Stomach (tissue), 8 donors: ENCODE measurements at regions not wholly inside any gene's neighbourhood (a gene's known extent, or its start where the extent isn't known, plus 50 kb on each side); places are given as distances from the start of the nearest gene placed in this dataset.

Experiments
- DNase-seq, 2 donors: peaks; one replicate each; pipeline versions ENCODE4 v3.0.0 to v3.0.0-alpha.2; 2013 to 2019
- H3K27ac ChIP-seq, 5 donors: fragments of 200-600 bp in 4 of 5; sonication (generic) in 4 of 5; one replicate each; pipeline ENCODE4 v1.5.1; 2013 to 2019; ENCODE audit warnings: mild to moderate bottlenecking in 1 of 5, moderate library complexity in 1 of 5
- H3K27me3 ChIP-seq, 3 donors: fragments of 200-600 bp; sonication (generic); one replicate each; pipeline ENCODE4 v1.5.1; 2017 to 2019; ENCODE audit warnings: mixed run types in 1 of 3
- H3K36me3 ChIP-seq, 4 donors: fragments of 200-600 bp; sonication (generic); 1 replicate in 3 of 4; 2 replicates in 1 of 4; pipeline ENCODE4 v1.5.1; 2016 to 2019
- H3K4me1 ChIP-seq, 4 donors: fragments of 200-600 bp; sonication (generic); one replicate each; pipeline ENCODE4 v1.5.1; 2016 to 2019
- H3K4me3 ChIP-seq, 4 donors: fragments of 200-600 bp; sonication (generic) in 3 of 4; one replicate each; pipeline ENCODE4 v1.5.1; 2016 to 2019; ENCODE audit warnings: mild to moderate bottlenecking in 1 of 4
- H3K9me3 ChIP-seq, 4 donors: fragments of 200-600 bp; sonication (generic); one replicate each; pipeline ENCODE4 v1.5.1; 2016 to 2019
- EP300 ChIP-seq: sonication (generic); formaldehyde crosslinking; IDR thresholded peaks from one replicate; pipeline ENCODE4 v1.6.1; 2017; ENCODE audit warnings: antibody characterized with exemption
- POLR2A ChIP-seq, 4 donors: fragments of 450-650 bp; IDR thresholded peaks; one replicate each; pipeline ENCODE4 v1.6.1; 2016; ENCODE audit warnings: antibody characterized with exemption in 4 of 4, control low read depth in 2 of 4, mild to moderate bottlenecking in 1 of 4, moderate library complexity in 1 of 4
- POLR2AphosphoS5 ChIP-seq, 3 donors: sonication (generic); formaldehyde crosslinking; IDR thresholded peaks; one replicate each; pipeline ENCODE4 v1.6.1; 2016; ENCODE audit warnings: antibody characterized with exemption in 3 of 3
- WGBS, 5 donors: extraction: QIAGEN DNeasy Blood & Tissue Kit in 3 of 5; methylation state at CpG; one replicate each; pipeline versions ENCODE4 v1.1.5 to v1.1.7; 2013 to 2018; 5-methylcytosine and 5-hydroxymethylcytosine counted together
- intact Hi-C: fragments of 100-400 bp; cut with DNase I; formaldehyde crosslinking; loops from one replicate; pipeline ENCODE4 v1.15.1; 2023; ENCODE audit warnings: low total_unique reads
- TF ChIP-seq, protein P1 (sequence below), 7 experiments: fragments of 450-650 bp in 4 of 7; fragments of 200-600 bp in 3 of 7; sonication (generic) in 3 of 7; IDR thresholded peaks; one replicate each; pipeline ENCODE4 v1.5.1; 2016 to 2019; ENCODE audit warnings: antibody characterized with exemption in 7 of 7, control low read depth in 2 of 7, mild to moderate bottlenecking in 1 of 7
- donor health status: healthy with polysubstance abuse.
- donor health status: Bipolar disorder and iron deficiency.
- donor health status: healthy.

- WGBS, 5 donors = 79 to 92% (median 83%) methylated on average over 2 of the region's 2 CpGs
- Histone ChIP-seq H3K9me3 (peaks cover 0 to 36% (median 19%) of the 10 kb centered on the region in 4 donors), H3K36me3 (no peaks in the 10 kb centered on the region), H3K4me3 (no peak overlapping the region), H3K27ac (no peak overlapping the region), H3K4me1 (no peaks in the 10 kb centered on the region), H3K27me3 (no peaks in the 10 kb centered on the region)
- no peak for DNase-seq
- TF ChIP-seq EP300 = no peak
- TF ChIP-seq POLR2A (IDR thresholded peaks at IDR 0.05) = no peak
- no peak for TF ChIP-seq POLR2AphosphoS5 (IDR thresholded peaks at IDR 0.05)
- TF ChIP-seq, protein P1, sequence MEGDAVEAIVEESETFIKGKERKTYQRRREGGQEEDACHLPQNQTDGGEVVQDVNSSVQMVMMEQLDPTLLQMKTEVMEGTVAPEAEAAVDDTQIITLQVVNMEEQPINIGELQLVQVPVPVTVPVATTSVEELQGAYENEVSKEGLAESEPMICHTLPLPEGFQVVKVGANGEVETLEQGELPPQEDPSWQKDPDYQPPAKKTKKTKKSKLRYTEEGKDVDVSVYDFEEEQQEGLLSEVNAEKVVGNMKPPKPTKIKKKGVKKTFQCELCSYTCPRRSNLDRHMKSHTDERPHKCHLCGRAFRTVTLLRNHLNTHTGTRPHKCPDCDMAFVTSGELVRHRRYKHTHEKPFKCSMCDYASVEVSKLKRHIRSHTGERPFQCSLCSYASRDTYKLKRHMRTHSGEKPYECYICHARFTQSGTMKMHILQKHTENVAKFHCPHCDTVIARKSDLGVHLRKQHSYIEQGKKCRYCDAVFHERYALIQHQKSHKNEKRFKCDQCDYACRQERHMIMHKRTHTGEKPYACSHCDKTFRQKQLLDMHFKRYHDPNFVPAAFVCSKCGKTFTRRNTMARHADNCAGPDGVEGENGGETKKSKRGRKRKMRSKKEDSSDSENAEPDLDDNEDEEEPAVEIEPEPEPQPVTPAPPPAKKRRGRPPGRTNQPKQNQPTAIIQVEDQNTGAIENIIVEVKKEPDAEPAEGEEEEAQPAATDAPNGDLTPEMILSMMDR (IDR thresholded peaks at IDR 0.05) = no peak
- intact Hi-C loops = no loop called here
Observed at GRCh38 chr2:156221703-156222102, 110.8 kb downstream of the NR4A2 start.

DNA sequence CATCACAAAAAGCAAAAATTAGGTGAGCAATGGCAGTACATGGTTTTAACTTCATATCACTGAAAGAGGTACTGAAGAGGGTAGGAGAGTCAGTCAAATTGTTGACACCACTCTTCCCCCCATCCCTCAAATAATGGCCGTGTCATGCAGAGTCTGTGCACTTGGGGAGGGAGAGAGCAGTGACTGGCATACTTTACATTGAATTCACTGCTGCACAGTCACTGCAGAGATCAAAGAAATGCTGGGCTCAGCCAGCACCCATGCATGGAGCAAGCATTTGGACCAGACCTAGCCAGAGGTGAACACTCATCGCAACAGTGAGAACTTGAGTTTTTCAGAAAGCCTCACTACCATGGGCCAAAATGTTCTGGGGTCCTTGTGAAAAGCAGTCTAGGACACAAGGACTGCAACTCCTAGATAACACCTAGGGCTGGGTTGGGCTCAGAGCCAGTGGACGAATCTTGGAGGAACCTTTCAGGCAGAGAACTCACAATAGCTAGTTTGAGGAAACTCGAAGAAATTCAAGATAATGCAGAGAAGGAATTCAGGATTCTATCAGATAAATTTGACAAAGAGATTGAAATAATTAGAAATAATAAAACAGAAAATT lies 112.9 kb downstream of the NR4A2 start:
- DNase-seq = no peak
- Histone ChIP-seq H3K4me3 (no peak overlapping the region), H3K36me3 (no peaks in the 10 kb centered on the region), H3K9me3 (peaks cover 0 to 36% (median 19%) of the 10 kb centered on the region in 4 donors), H3K27me3 (no peaks in the 10 kb centered on the region), H3K4me1 (no peaks in the 10 kb centered on the region), H3K27ac (no peak overlapping the region)
- WGBS, 5 donors = 65 to 78% (median 67%) methylated on average over 4 of the region's 4 CpGs
- intact Hi-C loops = no loop called here
- TF ChIP-seq EP300 (no peak), POLR2AphosphoS5 (IDR thresholded peaks at IDR 0.05) (no peak), POLR2A (IDR thresholded peaks at IDR 0.05) (no peak)
- TF ChIP-seq, protein P1 (IDR thresholded peaks at IDR 0.05) = no peak

GRCh38 chr2:156215656-156216055 lies 116.9 kb downstream of the NR4A2 start:
- Histone ChIP-seq H3K27ac (no peak overlapping the region), H3K27me3 (no peaks in the 10 kb centered on the region), H3K36me3 (no peaks in the 10 kb centered on the region), H3K9me3 (no peaks in the 10 kb centered on the region), H3K4me1 (no peaks in the 10 kb centered on the region), H3K4me3 (no peak overlapping the region)
- intact Hi-C loops = no loop called here
- TF ChIP-seq POLR2AphosphoS5 (IDR thresholded peaks at IDR 0.05) (no peak), POLR2A (IDR thresholded peaks at IDR 0.05) (no peak), EP300 (no peak)
- TF ChIP-seq, protein P1 (IDR thresholded peaks at IDR 0.05) = no peak
- 61 to 76% (median 68%) methylated on average over 2 of the region's 2 CpGs for WGBS, 5 donors
- no peak for DNase-seq

DNA sequence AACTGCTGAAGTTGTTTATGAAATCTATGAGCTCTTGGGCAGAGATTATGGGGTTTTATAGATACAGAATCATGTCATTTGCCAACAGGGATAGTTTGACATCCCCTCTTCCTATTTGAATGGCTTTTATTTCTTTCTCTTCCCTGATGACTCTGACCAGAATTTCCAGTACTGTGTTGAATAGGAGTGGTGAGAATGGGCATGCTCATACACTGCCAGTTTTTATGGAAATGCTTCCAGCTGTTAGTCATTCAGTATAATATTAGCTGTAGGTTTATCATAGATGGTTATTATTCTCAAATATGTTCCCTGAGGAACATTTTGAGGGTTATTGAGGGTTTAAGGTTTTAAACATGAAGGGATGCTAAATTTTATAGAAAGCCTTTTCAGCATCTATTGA lies 121.2 kb downstream of the NR4A2 start:
- intact Hi-C loops = no loop called here
- TF ChIP-seq POLR2AphosphoS5 (IDR thresholded peaks at IDR 0.05) = no peak
- TF ChIP-seq, protein P1 (IDR thresholded peaks at IDR 0.05) = no peak
- no peak for TF ChIP-seq EP300
- no peak for TF ChIP-seq POLR2A (IDR thresholded peaks at IDR 0.05)

More for the DNA sequence above, 121.2 kb downstream of the NR4A2 start:
- Histone ChIP-seq H3K4me1 (no peaks in the 10 kb centered on the region), H3K27me3 (no peaks in the 10 kb centered on the region), H3K9me3 (no peaks in the 10 kb centered on the region), H3K27ac (no peak overlapping the region), H3K4me3 (no peak overlapping the region), H3K36me3 (no peaks in the 10 kb centered on the region)
- DNase-seq = no peak
